ENCODE measurements at regions not wholly inside any gene's neighbourhood (a gene's known extent, or its start where the extent isn't known, plus 50 kb on each side); places are given as distances from the start of the nearest gene placed in this dataset.
"Not testable (repeated sequence)": the region's sequence is repeated elsewhere in the genome, so short reads cannot be mapped to it uniquely, and the experiment has no call there.

GRCh38 chr1:96581772-96582171 is 139.8 kb upstream of the PTBP2 start:
- no peak for DNase-seq (ENCODE audit: low spot score)
- TF ChIP-seq, protein P1, sequence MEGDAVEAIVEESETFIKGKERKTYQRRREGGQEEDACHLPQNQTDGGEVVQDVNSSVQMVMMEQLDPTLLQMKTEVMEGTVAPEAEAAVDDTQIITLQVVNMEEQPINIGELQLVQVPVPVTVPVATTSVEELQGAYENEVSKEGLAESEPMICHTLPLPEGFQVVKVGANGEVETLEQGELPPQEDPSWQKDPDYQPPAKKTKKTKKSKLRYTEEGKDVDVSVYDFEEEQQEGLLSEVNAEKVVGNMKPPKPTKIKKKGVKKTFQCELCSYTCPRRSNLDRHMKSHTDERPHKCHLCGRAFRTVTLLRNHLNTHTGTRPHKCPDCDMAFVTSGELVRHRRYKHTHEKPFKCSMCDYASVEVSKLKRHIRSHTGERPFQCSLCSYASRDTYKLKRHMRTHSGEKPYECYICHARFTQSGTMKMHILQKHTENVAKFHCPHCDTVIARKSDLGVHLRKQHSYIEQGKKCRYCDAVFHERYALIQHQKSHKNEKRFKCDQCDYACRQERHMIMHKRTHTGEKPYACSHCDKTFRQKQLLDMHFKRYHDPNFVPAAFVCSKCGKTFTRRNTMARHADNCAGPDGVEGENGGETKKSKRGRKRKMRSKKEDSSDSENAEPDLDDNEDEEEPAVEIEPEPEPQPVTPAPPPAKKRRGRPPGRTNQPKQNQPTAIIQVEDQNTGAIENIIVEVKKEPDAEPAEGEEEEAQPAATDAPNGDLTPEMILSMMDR (IDR thresholded peaks at IDR 0.05; ENCODE audit: extremely low read depth, missing control alignments) = no peak

DNA sequence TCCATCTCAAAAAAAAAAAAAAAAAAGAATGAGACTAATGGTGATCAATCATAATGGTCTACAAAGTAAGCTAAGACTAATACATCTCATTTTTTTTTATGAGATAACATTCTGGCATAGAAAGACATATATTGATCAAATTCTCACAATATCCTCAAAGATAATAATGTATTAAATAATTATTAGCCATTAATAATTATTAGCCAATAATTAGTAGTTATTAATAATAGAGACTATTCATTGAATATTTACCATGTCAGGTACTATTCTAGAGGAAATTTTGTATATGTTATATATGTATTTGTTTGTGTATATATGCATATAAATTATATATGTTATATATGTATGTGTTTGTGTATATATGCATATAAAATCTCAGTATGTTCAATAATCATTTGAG is 137.7 kb upstream of the PTBP2 start:
- TF ChIP-seq, protein P1 (IDR thresholded peaks at IDR 0.05; ENCODE audit: extremely low read depth, missing control alignments) = no peak
- no peak for DNase-seq (ENCODE audit: low spot score)

GRCh38 chr1:96587222-96587621 is 134.4 kb upstream of the PTBP2 start:
- TF ChIP-seq, protein P1 (IDR thresholded peaks at IDR 0.05; ENCODE audit: extremely low read depth, missing control alignments) = no peak
- DNase-seq (ENCODE audit: low spot score) = no peak

- no peak for DNase-seq (ENCODE audit: low spot score)
- TF ChIP-seq, protein P1 (IDR thresholded peaks at IDR 0.05; ENCODE audit: extremely low read depth, missing control alignments) = no peak
Measured at GRCh38 chr1:96588416-96588995, 133.1 kb upstream of the PTBP2 start.

- not testable (repeated sequence) for DNase-seq (ENCODE audit: low spot score)
Measured at GRCh38 chr1:96595530-96595929, 126.1 kb upstream of the PTBP2 start.

DNA sequence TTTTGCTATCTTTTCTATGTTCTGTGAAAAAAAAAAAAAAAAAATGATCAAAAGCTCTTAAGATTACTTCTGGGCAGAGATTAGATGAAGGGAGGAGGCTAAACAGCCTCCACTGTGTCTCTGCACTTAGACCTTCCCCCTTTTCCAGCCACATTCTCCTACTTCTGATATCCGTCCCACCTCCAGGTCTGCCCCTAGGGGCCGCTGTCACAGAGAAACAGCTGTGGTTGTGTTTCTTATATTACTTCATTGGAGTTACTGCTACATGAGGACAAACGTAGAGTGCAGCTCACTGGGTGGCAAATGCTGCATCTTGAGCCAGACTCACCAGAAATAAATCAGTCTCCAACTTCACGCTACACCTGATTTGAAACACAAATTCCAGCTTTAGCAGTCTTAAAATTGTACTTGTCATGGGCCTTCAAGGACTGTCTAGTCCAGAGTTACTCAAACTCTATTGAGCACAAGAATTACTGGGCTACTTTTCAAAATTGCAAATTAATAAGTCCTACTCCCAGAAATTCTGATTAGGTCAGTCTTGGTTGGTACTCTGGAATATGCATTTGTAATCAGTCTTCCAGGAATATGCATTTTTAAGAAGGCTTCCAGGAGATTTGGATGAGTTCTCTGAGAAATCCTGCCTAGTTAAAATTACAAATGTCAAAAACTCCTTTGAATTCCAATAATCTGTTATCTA is 125.2 kb upstream of the PTBP2 start:
- TF ChIP-seq, protein P1 (IDR thresholded peaks at IDR 0.05; ENCODE audit: extremely low read depth, missing control alignments) = peak; percentile 55
- DNase-seq (ENCODE audit: low spot score) = peak; percentile 31

- no peak for DNase-seq (ENCODE audit: low spot score)
- TF ChIP-seq, protein P1 (IDR thresholded peaks at IDR 0.05; ENCODE audit: extremely low read depth, missing control alignments) = no peak
Measured at GRCh38 chr1:96597218-96597617, 124.4 kb upstream of the PTBP2 start.

Measured in GM20000 (cell line).